ENCODE measurements at regions not wholly inside any gene's neighbourhood (a gene's known extent, or its start where the extent isn't known, plus 50 kb on each side); places are given as distances from the start of the nearest gene placed in this dataset.

GRCh38 chr14:66152747-66153146, 333.4 kb upstream of the CCDC196 start:
- Mint-ChIP-seq H3K27ac (no peak overlapping the region), H3K27me3 (ENCODE audit: insufficient read depth, low read depth, poor library complexity) (no peaks in the 10 kb centered on the region), H3K4me1 (no peaks in the 10 kb centered on the region), H3K9me3 (peaks cover 9% of the 10 kb centered on the region; the same call in 2 of the 3 replicates), H3K36me3 (ENCODE audit: low read depth) (no peaks in the 10 kb centered on the region), H3K4me3 (no peak overlapping the region)
- Histone ChIP-seq H3K4me2 (no peak overlapping the region), H3K79me2 (replicated peaks; ENCODE audit: insufficient read depth) (no peaks in the 10 kb centered on the region), H3F3A (replicated peaks; ENCODE audit: low read depth) (no peaks in the 10 kb centered on the region), H3K9me2 (ENCODE audit: insufficient read depth) (no peaks in the 10 kb centered on the region), H3K4me3 (no peak overlapping the region), H3K27ac (ENCODE audit: low read depth) (no peak overlapping the region), H2AFZ (no peak overlapping the region), H3K36me3 (ENCODE audit: insufficient read depth) (no peaks in the 10 kb centered on the region), H4K20me1 (replicated peaks; ENCODE audit: insufficient read depth) (no peaks in the 10 kb centered on the region), H3K27me3 (ENCODE audit: insufficient read depth) (no peaks in the 10 kb centered on the region), H3K4me1 (ENCODE audit: insufficient read depth) (no peaks in the 10 kb centered on the region)
- DNase-seq (ENCODE audit: low spot score) (no peak), ATAC-seq (no peak)
- no peak for TF ChIP-seq ZNF462 (CRISPR knock-in tag; IDR thresholded peaks at IDR 0.05)
- no peak for TF ChIP-seq JUNB (IDR thresholded peaks at IDR 0.05; ENCODE audit: unreplicated experiment)
- no peak for TF ChIP-seq ZNF331 (CRISPR knock-in tag; IDR thresholded peaks at IDR 0.05; ENCODE audit: low read depth)
- no peak for TF ChIP-seq REST (IDR thresholded peaks at IDR 0.05; ENCODE audit: unreplicated experiment)
